HuH-7 (cell line): ENCODE measurements at regions not wholly inside any gene's neighbourhood (a gene's known extent, or its start where the extent isn't known, plus 50 kb on each side); places are given as distances from the start of the nearest gene placed in this dataset.

Source experiments
- DNase-seq: peaks from one replicate; pipeline ENCODE4 v3.0.0; 2011; ENCODE audit warnings: low spot score

DNA sequence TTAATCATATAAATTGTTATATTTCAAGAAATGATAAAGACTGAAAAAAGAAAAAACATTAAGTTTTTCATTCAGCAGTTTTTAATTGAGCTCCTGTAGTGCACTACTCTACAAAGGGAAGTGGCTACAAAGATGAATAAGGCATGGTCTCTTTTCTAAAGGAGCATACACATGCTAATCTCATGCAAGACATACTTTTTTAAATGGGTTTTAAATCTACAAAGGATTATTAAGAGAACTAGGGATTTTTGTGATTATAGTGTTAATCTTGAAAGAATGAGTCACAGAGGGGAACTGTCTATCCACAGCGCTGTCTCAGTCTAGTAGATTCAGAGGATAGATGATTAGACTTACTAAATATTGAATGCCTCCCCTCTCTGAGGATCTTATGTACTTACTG, 1722.2 kb downstream of the RPA4 start:
- DNase-seq: no peak

DNA sequence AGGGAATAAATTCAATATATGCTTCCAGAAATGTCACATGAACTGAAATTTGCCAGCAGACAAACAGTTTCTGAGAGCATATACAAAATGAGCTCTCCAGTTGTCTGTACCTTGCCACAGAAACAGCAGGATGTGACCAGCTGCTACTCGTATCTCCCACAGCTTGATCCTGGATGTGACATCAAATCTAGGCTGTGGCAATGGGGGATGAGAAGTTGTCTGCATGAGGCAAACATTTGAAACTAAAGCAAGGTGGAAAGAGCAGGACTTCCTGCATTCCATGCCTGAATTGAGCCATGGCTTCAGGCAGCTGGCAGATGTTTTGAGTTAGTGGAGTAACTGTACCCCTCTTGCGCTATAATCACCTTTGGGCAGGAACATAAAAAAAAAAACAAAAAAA, 1724.0 kb downstream of the RPA4 start:
- no peak for DNase-seq

DNA sequence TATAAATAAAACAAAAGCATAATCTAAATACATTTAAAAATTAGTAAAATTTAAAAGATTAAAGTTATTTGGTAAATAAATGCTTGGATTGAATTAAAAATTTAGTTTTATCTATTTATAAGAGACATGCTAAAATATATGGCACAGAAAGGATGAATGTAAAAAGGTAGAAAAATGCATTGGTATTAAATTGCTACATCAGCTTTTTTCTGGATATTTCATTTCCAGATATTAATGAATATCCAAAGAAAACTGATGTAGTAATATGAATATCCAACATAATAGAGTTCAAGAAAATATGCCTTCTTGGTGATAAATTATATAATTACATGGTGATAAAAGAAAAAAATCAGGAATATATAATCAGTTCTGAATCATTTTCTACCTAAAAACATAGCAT, 1743.9 kb downstream of the RPA4 start:
- DNase-seq: no peak

DNA sequence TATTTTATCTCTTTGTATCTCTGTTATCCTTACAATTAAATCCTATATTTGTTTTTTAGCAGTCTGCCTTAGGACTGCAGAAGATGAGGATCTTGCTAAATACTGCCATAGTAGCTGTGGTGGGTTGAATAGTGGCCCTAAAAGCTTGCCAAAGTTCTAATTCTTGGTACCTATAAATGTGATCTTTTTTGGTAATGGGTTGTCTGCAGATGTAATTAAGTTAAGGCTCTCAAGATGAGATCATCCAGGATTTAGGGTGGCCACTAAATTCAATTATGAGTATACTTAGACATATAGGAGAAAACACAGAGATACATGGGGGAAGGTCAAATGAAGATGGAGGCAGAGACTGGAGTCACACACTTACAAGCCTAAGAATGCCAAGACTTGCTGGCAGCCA, 1753.7 kb downstream of the RPA4 start:
- DNase-seq: no peak

DNA sequence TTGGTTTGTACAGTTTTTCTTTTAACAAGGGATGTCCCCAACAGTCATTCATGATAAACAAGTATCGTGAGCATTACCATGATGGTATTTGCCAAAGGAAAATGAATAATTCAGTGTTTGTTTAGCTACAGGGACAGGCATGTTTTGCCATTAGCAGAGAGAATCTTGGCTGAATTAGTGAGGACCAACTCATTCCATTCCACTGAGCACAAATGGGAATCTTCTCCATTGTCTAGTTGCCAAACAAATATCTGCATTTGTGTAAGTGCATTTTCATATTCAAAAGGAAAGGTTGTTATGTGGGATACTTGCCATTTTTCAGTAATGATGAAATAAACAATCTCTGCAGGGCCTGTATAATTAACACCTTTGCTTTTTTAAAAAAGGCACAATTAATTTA, 1762.6 kb downstream of the RPA4 start:
- DNase-seq: no peak

DNA sequence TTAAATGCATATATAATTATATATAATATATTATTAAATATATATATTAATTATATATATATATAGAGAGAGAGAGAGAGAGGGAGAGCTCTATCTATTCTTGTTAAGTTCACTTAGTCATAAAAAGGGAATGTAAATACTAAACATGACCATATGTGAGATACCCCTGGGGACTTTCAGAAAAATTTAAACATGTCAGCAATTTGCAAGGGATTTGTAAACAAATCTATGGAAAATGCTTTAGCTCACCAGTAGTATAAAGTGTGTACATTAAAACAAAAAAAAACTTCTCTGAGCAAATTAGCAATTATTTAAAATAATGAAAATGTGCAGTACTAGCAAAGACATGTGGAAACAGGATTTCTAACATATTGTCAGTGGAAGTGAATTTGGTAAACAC, 1755.5 kb downstream of the PCDH19 start:
- no peak for DNase-seq
